IPS DF 6.9 (cell line): ENCODE measurements at regions not wholly inside any gene's neighbourhood (a gene's known extent, or its start where the extent isn't known, plus 50 kb on each side); places are given as distances from the start of the nearest gene placed in this dataset.
"Not testable (repeated sequence)": the region's sequence is repeated elsewhere in the genome, so short reads cannot be mapped to it uniquely, and the experiment has no call there.

ENCODE experiments used
- DNase-seq: peaks from one replicate; pipeline ENCODE4 v3.0.0-alpha.2; 2013; ENCODE audit warnings: low read depth, low spot score
- H3K27ac ChIP-seq: one replicate; pipeline ENCODE4 v1.5.1; 2013; ENCODE audit warnings: low read length, control low read depth
- H3K27me3 ChIP-seq: 2 replicates; pipeline ENCODE4 v1.6.1; 2013; ENCODE audit warnings: mild to moderate bottlenecking, low read length; ENCODE audit not compliant: control insufficient read depth, insufficient read depth
- H3K36me3 ChIP-seq: 2 replicates; pipeline ENCODE4 v1.6.1; 2013; ENCODE audit warnings: low read length; ENCODE audit not compliant: control insufficient read depth, insufficient read depth
- H3K4me1 ChIP-seq: 2 replicates; pipeline ENCODE4 v1.6.1; 2013; ENCODE audit warnings: low read length; ENCODE audit not compliant: control insufficient read depth, insufficient read depth
- H3K4me3 ChIP-seq: 2 replicates; pipeline ENCODE4 v1.5.1; 2013; ENCODE audit warnings: mild to moderate bottlenecking, low read length
- H3K9me3 ChIP-seq: 2 replicates; pipeline ENCODE4 v1.6.1; 2013; ENCODE audit warnings: low read length, inconsistent platforms; ENCODE audit not compliant: control insufficient read depth, insufficient read depth
- WGBS: extraction: QIAGEN DNeasy Blood & Tissue Kit; methylation state at CpG from one replicate; pipeline ENCODE4 v1.1.7; 2013; ENCODE audit warnings: mixed read lengths, missing lambda C conversion rate; ENCODE audit not compliant: insufficient read length, insufficient coverage; 5-methylcytosine and 5-hydroxymethylcytosine counted together

- H3K27ac ChIP-seq = no peak overlapping the region
- WGBS = no CpG with 5 or more reads among the region's 4 CpGs
Observed at GRCh38 chr5:102664616-102665335, 90.3 kb upstream of the PAM start.

GRCh38 chr5:102666164-102666946 lies 88.8 kb upstream of the PAM start:
- Histone ChIP-seq H3K27me3 (no peaks in the 10 kb centered on the region), H3K4me1 (no peaks in the 10 kb centered on the region; the same call in 1 of the 2 replicates), H3K4me3 (no peak overlapping the region), H3K36me3 (no peaks in the 10 kb centered on the region), H3K27ac (no peak overlapping the region), H3K9me3 (no peaks in the 10 kb centered on the region)
- no CpG with 5 or more reads among the region's 4 CpGs for WGBS
- no peak for DNase-seq

More at GRCh38 chr5:102664616-102665335, 90.3 kb upstream of the PAM start:
- Histone ChIP-seq H3K4me1 (peaks cover 3% of the 10 kb centered on the region; the same call in 1 of the 2 replicates), H3K4me3 (no peak overlapping the region), H3K27me3 (no peaks in the 10 kb centered on the region), H3K36me3 (no peaks in the 10 kb centered on the region), H3K9me3 (no peaks in the 10 kb centered on the region)
- DNase-seq = no peak

GRCh38 chr5:102668220-102668932 lies 86.7 kb upstream of the PAM start:
- no peaks in the 10 kb centered on the region; the same call in 1 of the 2 replicates for H3K4me1 ChIP-seq
- no peaks in the 10 kb centered on the region for H3K27me3 ChIP-seq
- no CpG with 5 or more reads among the region's 3 CpGs for WGBS
- no peak overlapping the region for H3K4me3 ChIP-seq
- DNase-seq = no peak
- H3K27ac ChIP-seq = no peak overlapping the region
- no peaks in the 10 kb centered on the region for H3K36me3 ChIP-seq
- H3K9me3 ChIP-seq = no peaks in the 10 kb centered on the region

DNA sequence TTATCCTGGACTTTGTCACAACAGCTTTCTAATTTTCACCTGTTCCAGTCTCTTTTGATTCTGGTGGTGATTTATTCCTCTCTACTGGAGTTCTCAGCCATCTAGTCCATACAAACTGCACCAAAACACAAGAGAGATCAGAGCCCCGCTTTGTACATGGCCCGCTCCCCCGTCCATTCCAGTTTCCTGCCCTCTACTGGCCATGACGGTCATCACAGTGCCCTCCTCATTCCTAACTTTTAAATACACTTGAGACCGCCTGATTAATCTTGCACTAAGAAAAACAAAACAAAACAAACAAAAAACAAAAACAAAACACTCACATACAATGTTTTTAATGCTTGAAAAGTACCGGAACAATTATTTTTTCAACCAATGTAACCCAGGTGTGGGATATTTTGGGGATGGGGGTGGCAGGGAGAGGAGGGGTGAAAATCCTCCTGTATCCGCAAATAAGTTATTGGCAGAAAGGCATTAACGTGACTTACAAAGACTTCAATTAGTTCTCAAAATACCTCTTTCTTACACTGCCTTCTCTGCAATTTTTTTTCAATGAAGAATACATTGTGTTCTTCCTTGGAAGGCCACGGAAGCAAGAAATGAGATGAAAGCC lies 84.8 kb upstream of the PAM start:
- H3K4me1 ChIP-seq = no peaks in the 10 kb centered on the region; the same call in 1 of the 2 replicates
- H3K27me3 ChIP-seq = no peaks in the 10 kb centered on the region
- H3K36me3 ChIP-seq = no peaks in the 10 kb centered on the region
- H3K4me3 ChIP-seq = no peak overlapping the region; the same call in 1 of the 2 replicates
- WGBS = 100% methylated on average over 1 of the region's 9 CpGs
- no peak for DNase-seq
- no peak overlapping the region for H3K27ac ChIP-seq
- H3K9me3 ChIP-seq = no peaks in the 10 kb centered on the region

DNA sequence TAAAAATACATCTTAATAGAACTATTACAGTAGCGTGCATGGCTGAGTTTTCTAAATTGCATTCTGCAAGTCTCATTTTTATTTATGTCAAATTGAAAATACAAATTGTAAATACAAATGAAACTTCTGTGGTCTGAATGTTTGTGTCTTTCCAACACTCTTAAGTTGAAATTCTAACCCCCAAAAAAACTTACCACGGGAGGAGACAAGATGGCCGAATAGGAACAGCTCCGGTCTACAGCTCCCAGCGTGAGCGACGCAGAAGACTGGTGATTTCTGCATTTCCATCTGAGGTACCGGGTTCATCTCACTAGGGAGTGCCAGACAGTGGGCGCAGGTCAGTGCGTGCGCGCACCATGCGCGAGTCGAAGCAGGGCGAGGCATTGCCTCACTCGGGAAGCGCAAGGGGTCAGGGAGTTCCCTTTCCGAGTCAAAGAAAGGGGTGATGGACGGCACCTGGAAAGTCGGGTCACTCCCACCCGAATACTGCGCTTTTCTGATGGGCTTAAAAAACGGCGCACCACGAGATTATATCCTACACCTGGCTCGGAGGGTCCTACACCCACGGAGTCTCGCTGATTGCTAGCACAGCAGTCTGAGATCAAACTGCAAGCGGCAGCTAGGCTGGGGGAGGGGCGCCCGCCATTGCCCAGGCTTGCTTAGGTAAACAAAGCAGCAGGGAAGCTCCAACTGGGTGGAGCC lies 83.9 kb upstream of the PAM start:
- DNase-seq, H3K27me3 ChIP-seq, H3K4me1 ChIP-seq, H3K36me3 ChIP-seq, H3K27ac ChIP-seq, H3K9me3 ChIP-seq: not testable (repeated sequence)
- H3K4me3 ChIP-seq = peak overlapping the region; percentile 42; the same call in 1 of the 2 replicates
- WGBS = no CpG with 5 or more reads among the region's 32 CpGs

- Histone ChIP-seq H3K27ac (no peak overlapping the region), H3K4me1 (no peaks in the 10 kb centered on the region), H3K36me3 (no peaks in the 10 kb centered on the region), H3K9me3 (no peaks in the 10 kb centered on the region), H3K27me3 (no peaks in the 10 kb centered on the region), H3K4me3 (no peak overlapping the region)
- no CpG with 5 or more reads among the region's 4 CpGs for WGBS
- no peak for DNase-seq
Observed at GRCh38 chr5:102678267-102679058, 76.6 kb upstream of the PAM start.

GRCh38 chr5:102681403-102681983 lies 73.6 kb upstream of the PAM start:
- no peaks in the 10 kb centered on the region for H3K27me3 ChIP-seq

DNA sequence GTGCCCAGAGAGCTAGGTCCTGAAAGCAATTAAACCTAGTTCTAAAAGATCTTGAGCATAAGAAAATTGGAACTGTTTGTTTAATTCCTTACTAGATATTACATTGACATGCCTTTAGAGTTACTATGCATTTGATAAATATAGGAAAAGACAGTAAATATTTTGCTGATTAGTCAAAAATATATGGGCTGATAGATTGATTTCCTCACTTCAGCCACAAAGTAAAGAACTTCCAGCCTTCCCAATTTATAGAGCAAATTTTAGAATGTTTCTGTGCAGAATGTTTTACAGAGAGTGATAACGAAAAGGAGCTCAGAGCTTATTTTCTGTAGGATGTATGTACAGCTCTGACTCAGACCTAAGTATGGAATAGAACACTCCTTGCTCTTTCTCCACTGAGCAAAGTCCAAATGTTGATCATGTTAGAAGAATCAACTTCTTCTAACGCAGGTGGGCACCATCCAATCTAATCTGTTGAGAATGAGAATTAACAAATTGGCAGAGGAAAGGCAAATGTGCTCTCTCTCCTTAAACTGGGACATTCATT lies 72.9 kb upstream of the PAM start:
- no peak for DNase-seq
- Histone ChIP-seq H3K9me3 (no peaks in the 10 kb centered on the region), H3K27ac (no peak overlapping the region), H3K4me3 (no peak overlapping the region), H3K4me1 (no peaks in the 10 kb centered on the region), H3K27me3 (no peaks in the 10 kb centered on the region), H3K36me3 (no peaks in the 10 kb centered on the region)
- no CpG with 5 or more reads among the region's 2 CpGs for WGBS

More at GRCh38 chr5:102681403-102681983, 73.6 kb upstream of the PAM start:
- WGBS = no CpG with 5 or more reads among the region's 2 CpGs
- H3K36me3 ChIP-seq = no peaks in the 10 kb centered on the region
- H3K4me1 ChIP-seq = no peaks in the 10 kb centered on the region
- H3K4me3 ChIP-seq = no peak overlapping the region
- no peaks in the 10 kb centered on the region for H3K9me3 ChIP-seq
- no peak overlapping the region for H3K27ac ChIP-seq
- peak; percentile 43 for DNase-seq

- H3K4me3 ChIP-seq, H3K36me3 ChIP-seq, H3K4me1 ChIP-seq, H3K27me3 ChIP-seq, H3K9me3 ChIP-seq, DNase-seq, H3K27ac ChIP-seq: not testable (repeated sequence)
- no CpG with 5 or more reads among the region's 7 CpGs for WGBS
Observed at GRCh38 chr5:102688076-102688475, 67.0 kb upstream of the PAM start.
